Kidney epithelial cell (primary cell): ENCODE measurements at regions not wholly inside any gene's neighbourhood (a gene's known extent, or its start where the extent isn't known, plus 50 kb on each side); places are given as distances from the start of the nearest gene placed in this dataset.

ENCODE experiments used
- DNase-seq: peaks from one replicate; pipeline ENCODE4 v3.0.0-alpha.2; 2010; ENCODE audit warnings: low read depth
- H3K27me3 ChIP-seq: 2 replicates; pipeline ENCODE4 v1.6.0; 2011; ENCODE audit warnings: low read length; ENCODE audit not compliant: control insufficient read depth, insufficient read depth
- H3K36me3 ChIP-seq: 2 replicates; pipeline ENCODE4 v1.5.1; 2011; ENCODE audit warnings: low read length; ENCODE audit not compliant: control insufficient read depth, insufficient read depth
- H3K4me3 ChIP-seq: 2 replicates; pipeline ENCODE4 v1.5.1; 2011; ENCODE audit warnings: low read depth, mild to moderate bottlenecking, control low read depth, low read length
- CTCF ChIP-seq: IDR thresholded peaks from 2 replicates; pipeline ENCODE4 v1.5.1; 2011; ENCODE audit warnings: mild to moderate bottlenecking, moderate library complexity, low read length, control low read depth, inconsistent platforms; ENCODE audit not compliant: insufficient read depth, poor library complexity, severe bottlenecking

GRCh38 chr7:17146621-17147020 is 151.8 kb upstream of the AHR start:
- DNase-seq: no peak

GRCh38 chr7:17147409-17147808 is 151.0 kb upstream of the AHR start:
- TF ChIP-seq CTCF: no peak
- Histone ChIP-seq H3K4me3 (no peak overlapping the region), H3K36me3 (no peaks in the 10 kb centered on the region), H3K27me3 (no peaks in the 10 kb centered on the region)
- DNase-seq: no peak

More at GRCh38 chr7:17146621-17147020, 151.8 kb upstream of the AHR start:
- no peaks in the 10 kb centered on the region for H3K27me3 ChIP-seq
- no peaks in the 10 kb centered on the region for H3K36me3 ChIP-seq
- H3K4me3 ChIP-seq: no peak overlapping the region
- TF ChIP-seq CTCF: no peak

- no peak for TF ChIP-seq CTCF
- DNase-seq: no peak
- no peaks in the 10 kb centered on the region for H3K36me3 ChIP-seq
- no peak overlapping the region for H3K4me3 ChIP-seq
- H3K27me3 ChIP-seq: no peaks in the 10 kb centered on the region
Observed at GRCh38 chr7:17150018-17150417, 148.4 kb upstream of the AHR start.

GRCh38 chr7:17152721-17153120 is 145.7 kb upstream of the AHR start:
- Histone ChIP-seq H3K36me3 (no peaks in the 10 kb centered on the region), H3K4me3 (no peak overlapping the region), H3K27me3 (no peaks in the 10 kb centered on the region)
- DNase-seq: no peak
- no peak for TF ChIP-seq CTCF

GRCh38 chr7:17153536-17153935 is 144.9 kb upstream of the AHR start:
- no peaks in the 10 kb centered on the region for H3K36me3 ChIP-seq
- H3K4me3 ChIP-seq: no peak overlapping the region
- H3K27me3 ChIP-seq: no peaks in the 10 kb centered on the region
- DNase-seq: no peak
- no peak for TF ChIP-seq CTCF

GRCh38 chr7:17155529-17155928 is 142.9 kb upstream of the AHR start:
- TF ChIP-seq CTCF: no peak
- no peak for DNase-seq
- H3K36me3 ChIP-seq: no peaks in the 10 kb centered on the region
- H3K4me3 ChIP-seq: no peak overlapping the region
- no peaks in the 10 kb centered on the region for H3K27me3 ChIP-seq
